HepG2 (cell line): ENCODE measurements at regions not wholly inside any gene's neighbourhood (a gene's known extent, or its start where the extent isn't known, plus 50 kb on each side); places are given as distances from the start of the nearest gene placed in this dataset.

Source experiments
- ATAC-seq: fragments of 200-7000 bp; cut with Tn5 transposase; 3 replicates; pipeline ENCODE4 v1.9.1; 2020; ENCODE audit warnings: mild to moderate bottlenecking, moderate library complexity
- BruUV-seq: library from RNA; stranded (reverse); fragments of 400-500 nt; replicated peaks from 2 replicates; lab custom pipeline; 2021; lab: Mats Ljungman, UMichigan
- CTCF ChIA-PET: fragments of 300-600 bp; formaldehyde crosslinking; extraction: SDS; loops from one replicate; lab custom pipeline; 2021; ENCODE audit warnings: low total read pairs, inconsistent platforms, low intra/inter-chr PET ratio; lab: Yijun Ruan, JAX
- POLR2A ChIA-PET: fragments of 350-600 bp; sonication (Branson Sonifier 250); formaldehyde crosslinking; loops from one replicate; lab custom pipeline; 2020; ENCODE audit warnings: antibody characterized with exemption, inconsistent platforms; lab: Yijun Ruan, JAX
- DNase-seq: peaks from one replicate; pipeline ENCODE4 v3.0.0-alpha.2; 2015; ENCODE audit warnings: low spot score
- FAIRE-seq: peaks from 3 replicates; lab custom pipeline; 2011; peaks lifted over from hg19 to GRCh38; lab: Jason Lieb, UNC
- H2AFZ ChIP-seq: one replicate; pipeline ENCODE4 v1.6.1; 2011; ENCODE audit warnings: low read length, inconsistent platforms
- H3K27ac ChIP-seq: fragments of 300-600 bp; 3 replicates; pipeline ENCODE4 v1.8.0; 2011; ENCODE audit warnings: mixed run types, mild to moderate bottlenecking, mixed read lengths, low read length, inconsistent platforms; ENCODE audit not compliant: insufficient read depth; ENCODE audit errors: extremely low read length
- H3K27me3 ChIP-seq, 2 experiments: fragments of 200-600 bp in 1 of 2; 2 replicates in 1 of 2; 3 replicates in 1 of 2; pipeline versions ENCODE4 v1.6.0 to v1.8.0; 2011; ENCODE audit warnings: low read length in 2 of 2, mild to moderate bottlenecking in 2 of 2, moderate library complexity in 2 of 2, inconsistent platforms in 1 of 2; ENCODE audit not compliant: insufficient read depth in 2 of 2, control insufficient read depth in 1 of 2
- H3K36me3 ChIP-seq, 2 experiments: fragments of 200-600 bp in 1 of 2; replicated peaks in 1 of 2; 2 replicates in 1 of 2; 3 replicates in 1 of 2; pipeline versions ENCODE4 v1.5.1 to v1.8.0; 2011; ENCODE audit warnings: low read length in 2 of 2, inconsistent platforms in 1 of 2; ENCODE audit not compliant: insufficient read depth in 2 of 2, control insufficient read depth in 1 of 2
- H3K4me1 ChIP-seq: 2 replicates; pipeline ENCODE4 v1.5.1; 2012; ENCODE audit warnings: low read length, inconsistent platforms; ENCODE audit not compliant: insufficient read depth
- H3K4me2 ChIP-seq: 2 replicates; pipeline ENCODE4 v1.6.0; 2011; ENCODE audit warnings: low read depth, low read length, inconsistent platforms
- H3K4me3 ChIP-seq, 3 experiments: fragments of 200-600 bp in 1 of 3; sonication (generic), shearing (Covaris generic) in 1 of 3; replicated peaks in 1 of 3; 2 replicates each; pipeline ENCODE4 v1.5.1; 2011 to 2016; ENCODE audit warnings: low read length in 3 of 3, inconsistent platforms in 2 of 3, low read depth in 2 of 3, mild to moderate bottlenecking in 2 of 3, control low read depth in 1 of 3, mixed read lengths in 1 of 3; ENCODE audit not compliant: insufficient read depth in 1 of 3
- H3K79me2 ChIP-seq: one replicate; pipeline ENCODE4 v1.6.1; 2011; ENCODE audit warnings: low read length, inconsistent platforms; ENCODE audit not compliant: insufficient read depth
- H3K9ac ChIP-seq: 2 replicates; pipeline ENCODE4 v1.6.0; 2011; ENCODE audit warnings: mild to moderate bottlenecking, low read depth, low read length, inconsistent platforms; ENCODE audit not compliant: insufficient read depth
- H3K9me3 ChIP-seq: 2 replicates; pipeline ENCODE4 v1.5.1; 2012; ENCODE audit warnings: mild to moderate bottlenecking, low read length
- H4K20me1 ChIP-seq: 2 replicates; pipeline ENCODE4 v1.6.0; 2011; ENCODE audit warnings: inconsistent platforms, mild to moderate bottlenecking, low read length, moderate library complexity; ENCODE audit not compliant: insufficient read depth
- CBX2 ChIP-seq, 2 experiments: fragments of 200-600 bp in 1 of 2; sonication (generic); formaldehyde crosslinking in 1 of 2; IDR thresholded peaks; 2 replicates each; pipeline versions ENCODE4 v1.7.0 to v1.8.1; 2018 to 2022; ENCODE audit warnings: low read depth in 2 of 2, low read length in 1 of 2, mild to moderate bottlenecking in 1 of 2, missing genetic modification reagents in 1 of 2
- CBX5 ChIP-seq: sonication (generic); formaldehyde crosslinking; IDR thresholded peaks from 2 replicates; pipeline ENCODE4 v1.4.0; 2020; ENCODE audit warnings: missing genetic modification reagents, borderline replicate concordance
- ELF3 ChIP-seq: IDR thresholded peaks from 2 replicates; pipeline ENCODE4 v1.6.1; 2016; ENCODE audit warnings: missing genetic modification reagents, missing compliant biosample characterization
- KLF13 ChIP-seq: sonication (generic); formaldehyde crosslinking; IDR thresholded peaks from 2 replicates; pipeline ENCODE4 v1.4.0; 2020; ENCODE audit warnings: mild to moderate bottlenecking, missing genetic modification reagents
- MBNL3 ChIP-seq: fragments of 250-450 bp; sonication (Bioruptor Pico); conservative IDR thresholded peaks from 2 replicates; pipeline ENCODE4 v1.8.0; 2022; ENCODE audit warnings: mild to moderate bottlenecking, inconsistent platforms
- MEF2D ChIP-seq: sonication (generic); formaldehyde crosslinking; IDR thresholded peaks from 2 replicates; pipeline ENCODE4 v1.5.1; 2020; ENCODE audit warnings: mild to moderate bottlenecking, missing genetic modification reagents
- MTA3 ChIP-seq: sonication (generic); formaldehyde crosslinking; IDR thresholded peaks from 2 replicates; pipeline ENCODE4 v1.4.0; 2020; ENCODE audit warnings: missing genetic modification reagents
- RARG ChIP-seq: sonication (generic); formaldehyde crosslinking; IDR thresholded peaks from 2 replicates; pipeline ENCODE4 v1.4.0; 2020; ENCODE audit warnings: low read depth, mild to moderate bottlenecking, missing genetic modification reagents
- ZBTB3 ChIP-seq: sonication (generic); formaldehyde crosslinking; IDR thresholded peaks from 2 replicates; pipeline ENCODE4 v1.4.0; 2020; ENCODE audit warnings: low read depth, mild to moderate bottlenecking, moderate library complexity, missing genetic modification reagents, borderline replicate concordance
- ZNF460 ChIP-seq: sonication (generic); formaldehyde crosslinking; IDR thresholded peaks from 2 replicates; pipeline ENCODE4 v1.5.1; 2020; ENCODE audit warnings: missing genetic modification reagents, mild to moderate bottlenecking, borderline replicate concordance
- ZNF782 ChIP-seq: sonication (generic); formaldehyde crosslinking; IDR thresholded peaks from 2 replicates; pipeline ENCODE4 v1.4.0; 2020; ENCODE audit warnings: missing genetic modification reagents, mild to moderate bottlenecking, borderline replicate concordance
- ZNF878 ChIP-seq: sonication (generic); formaldehyde crosslinking; IDR thresholded peaks from 2 replicates; pipeline ENCODE4 v1.8.1; 2023; ENCODE audit warnings: mild to moderate bottlenecking, missing genetic modification reagents, moderate library complexity
- WGBS: methylation state at CpG from one replicate; pipeline ENCODE4 v1.1.6; 2017; ENCODE audit warnings: low lambda C conversion rate; 5-methylcytosine and 5-hydroxymethylcytosine counted together
- in situ Hi-C: cut with HindIII; loops from 2 replicates; pipeline ENCODE4 v1.10.0; 2017; ENCODE audit warnings: low pct_unique_long_range_greater_than_20kb; ENCODE audit not compliant: extremely low pct_ligation_motif_present
- intact Hi-C: fragments of 100-400 bp; cut with micrococcal nuclease; formaldehyde crosslinking; loops from one replicate; pipeline ENCODE4 v1.10.0; 2022; ENCODE audit not compliant: unreplicated experiment
- TF ChIP-seq, protein P1 (sequence below): sonication (generic); formaldehyde crosslinking; conservative IDR thresholded peaks from 2 replicates; pipeline ENCODE4 v1.8.0; 2022; ENCODE audit warnings: low read depth, missing genetic modification reagents

DNA sequence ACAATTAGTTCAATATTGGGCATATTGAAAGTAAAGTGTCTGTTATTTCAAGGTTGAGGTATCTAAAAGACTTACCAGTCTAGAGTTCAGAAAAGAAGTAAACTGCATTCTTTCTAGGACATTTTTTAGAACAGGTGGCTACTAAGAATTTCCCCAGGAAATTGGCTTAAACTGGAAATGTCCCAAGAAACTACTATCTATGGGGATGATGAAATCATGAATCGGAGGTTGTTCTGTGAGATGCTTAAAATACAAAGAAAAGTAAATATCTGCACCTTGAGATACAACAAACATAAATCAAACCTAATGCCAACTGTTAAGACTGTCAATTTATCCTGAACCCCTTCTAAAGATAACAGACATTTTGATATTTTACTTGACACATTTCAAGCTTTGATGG lies 226.5 kb upstream of the NREP start:
- Histone ChIP-seq H3K27ac (no peak overlapping the region), H3K4me2 (no peak overlapping the region), H3K36me3 (no peaks in the 10 kb centered on the region), H4K20me1 (no peaks in the 10 kb centered on the region), H3K4me3 (no peak overlapping the region), H3K4me1 (no peaks in the 10 kb centered on the region), H3K9me3 (no peaks in the 10 kb centered on the region), H3K79me2 (no peaks in the 10 kb centered on the region), H3K27me3 (no peaks in the 10 kb centered on the region), H3K9ac (no peak overlapping the region), H2AFZ (no peak overlapping the region)
- no peak for FAIRE-seq
- ChIA-PET POLR2A (no interaction called here), CTCF (no interaction called here)
- in situ Hi-C loops (no loop called here), intact Hi-C loops (no loop called here)
- BruUV-seq = no TSS peak
- no peak for ATAC-seq
- no peak for DNase-seq
- 6% methylated on average over 1 of the region's 1 CpG for WGBS
- TF ChIP-seq ZNF782 (CRISPR knock-in tag) (no peak), CBX5 (CRISPR knock-in tag) (no peak), MTA3 (no peak), ZBTB3 (CRISPR knock-in tag) (no peak), RARG (no peak), ELF3 (CRISPR knock-in tag) (no peak), MEF2D (CRISPR knock-in tag) (no peak), ZNF878 (CRISPR knock-in tag) (no peak), KLF13 (CRISPR knock-in tag) (no peak), CBX2 (IDR thresholded peaks at IDR 0.05; ENCODE audit: low read depth, low read length) (no peak), CBX2 (CRISPR knock-in tag; IDR thresholded peaks at IDR 0.05; ENCODE audit: low read depth) (no peak), MBNL3 (no peak)

DNA sequence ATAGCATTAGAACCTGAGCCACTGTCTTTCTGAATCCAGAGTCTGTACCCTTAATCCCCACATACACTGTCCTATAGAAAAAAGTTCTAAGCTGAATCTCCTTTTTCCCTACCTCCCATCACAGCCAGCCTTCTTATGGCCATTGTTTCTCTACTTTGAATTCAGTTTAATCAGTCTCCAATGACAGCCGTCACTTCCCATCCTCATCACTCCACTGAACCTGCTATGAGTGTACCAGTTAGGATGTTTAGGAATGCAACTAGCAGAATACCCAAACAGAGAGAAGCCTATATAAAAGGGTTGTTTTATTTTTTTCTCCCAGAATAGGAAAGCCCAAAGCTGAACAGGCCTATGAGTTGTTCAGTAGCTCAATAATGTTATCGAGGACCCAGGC lies 220.4 kb upstream of the NREP start:
- TF ChIP-seq, protein P1, sequence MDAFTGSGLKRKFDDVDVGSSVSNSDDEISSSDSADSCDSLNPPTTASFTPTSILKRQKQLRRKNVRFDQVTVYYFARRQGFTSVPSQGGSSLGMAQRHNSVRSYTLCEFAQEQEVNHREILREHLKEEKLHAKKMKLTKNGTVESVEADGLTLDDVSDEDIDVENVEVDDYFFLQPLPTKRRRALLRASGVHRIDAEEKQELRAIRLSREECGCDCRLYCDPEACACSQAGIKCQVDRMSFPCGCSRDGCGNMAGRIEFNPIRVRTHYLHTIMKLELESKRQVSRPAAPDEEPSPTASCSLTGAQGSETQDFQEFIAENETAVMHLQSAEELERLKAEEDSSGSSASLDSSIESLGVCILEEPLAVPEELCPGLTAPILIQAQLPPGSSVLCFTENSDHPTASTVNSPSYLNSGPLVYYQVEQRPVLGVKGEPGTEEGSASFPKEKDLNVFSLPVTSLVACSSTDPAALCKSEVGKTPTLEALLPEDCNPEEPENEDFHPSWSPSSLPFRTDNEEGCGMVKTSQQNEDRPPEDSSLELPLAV (CRISPR knock-in tag) = no peak
- no peak for TF ChIP-seq ZNF460
- Histone ChIP-seq H4K20me1 (no peaks in the 10 kb centered on the region), H3K9ac (no peak overlapping the region), H3K36me3 (no peaks in the 10 kb centered on the region), H3K9me3 (no peaks in the 10 kb centered on the region), H3K27me3 (no peaks in the 10 kb centered on the region), H3K27ac (no peak overlapping the region), H3K79me2 (no peaks in the 10 kb centered on the region), H3K4me1 (no peaks in the 10 kb centered on the region), H3K4me2 (no peak overlapping the region), H2AFZ (no peak overlapping the region), H3K4me3 (no peak overlapping the region)
- CTCF ChIA-PET = no interaction called here
- intact Hi-C loops (no loop called here), in situ Hi-C loops (no loop called here)
- DNase-seq (no peak), FAIRE-seq (no peak), ATAC-seq (no peak)
- 38% methylated on average over 2 of the region's 2 CpGs for WGBS
- POLR2A ChIA-PET = no interaction called here
- BruUV-seq = no TSS peak
